Left renal pelvis (tissue), 4 donors: ENCODE measurements at regions not wholly inside any gene's neighbourhood (a gene's known extent, or its start where the extent isn't known, plus 50 kb on each side); places are given as distances from the start of the nearest gene placed in this dataset.

Experiments
- DNase-seq, 4 donors: peaks; one replicate each; pipeline ENCODE4 v3.0.0-alpha.2; 2013; ENCODE audit warnings: low read depth in 4 of 4, low spot score in 3 of 4

- DNase-seq, result no peak
These were observed 156.4 kb upstream of the AKR1E2 start for GRCh38 chr10:4669585-4669984.

GRCh38 chr10:4663162-4663992, 162.6 kb upstream of the AKR1E2 start:
- DNase-seq, result peak in 2 of 4 donors; percentile 34 to 57

- DNase-seq, result no peak
These were observed 163.3 kb upstream of the AKR1E2 start for GRCh38 chr10:4662576-4663161.

- DNase-seq, result no peak
These were observed 164.3 kb upstream of the AKR1E2 start for GRCh38 chr10:4661511-4662255.

- DNase-seq, result no peak
These were observed 167.2 kb upstream of the AKR1E2 start for GRCh38 chr10:4658777-4659176.

GRCh38 chr10:4656576-4657194, 169.3 kb upstream of the AKR1E2 start:
- peak in 3 of 4 donors; percentile 29 to 49 (median 49) for DNase-seq

GRCh38 chr10:4655879-4656278, 170.1 kb upstream of the AKR1E2 start:
- DNase-seq, result no peak

- no peak for DNase-seq
These were observed 170.6 kb upstream of the AKR1E2 start for GRCh38 chr10:4655406-4655805.

GRCh38 chr10:4654496-4654895, 171.5 kb upstream of the AKR1E2 start:
- no peak for DNase-seq

GRCh38 chr10:4653160-4653559, 172.8 kb upstream of the AKR1E2 start:
- no peak for DNase-seq

GRCh38 chr10:4652111-4653010, 173.6 kb upstream of the AKR1E2 start:
- DNase-seq, result no peak

GRCh38 chr10:4651404-4652037, 174.5 kb upstream of the AKR1E2 start:
- no peak for DNase-seq

- DNase-seq, result no peak
These were observed 175.4 kb upstream of the AKR1E2 start for GRCh38 chr10:4650582-4650981.

GRCh38 chr10:4649886-4650508, 176.0 kb upstream of the AKR1E2 start:
- no peak for DNase-seq

- no peak for DNase-seq
These were observed 176.5 kb upstream of the AKR1E2 start for GRCh38 chr10:4649471-4649870.

GRCh38 chr10:4648999-4649398, 177.0 kb upstream of the AKR1E2 start:
- no peak for DNase-seq

GRCh38 chr10:4647109-4647785, 178.8 kb upstream of the AKR1E2 start:
- DNase-seq, result no peak

- DNase-seq, result no peak
These were observed 179.5 kb upstream of the AKR1E2 start for GRCh38 chr10:4646547-4646946.

GRCh38 chr10:4645836-4646235, 180.2 kb upstream of the AKR1E2 start:
- DNase-seq, result no peak
